ENCODE measurements at regions not wholly inside any gene's neighbourhood (a gene's known extent, or its start where the extent isn't known, plus 50 kb on each side); places are given as distances from the start of the nearest gene placed in this dataset.

DNA sequence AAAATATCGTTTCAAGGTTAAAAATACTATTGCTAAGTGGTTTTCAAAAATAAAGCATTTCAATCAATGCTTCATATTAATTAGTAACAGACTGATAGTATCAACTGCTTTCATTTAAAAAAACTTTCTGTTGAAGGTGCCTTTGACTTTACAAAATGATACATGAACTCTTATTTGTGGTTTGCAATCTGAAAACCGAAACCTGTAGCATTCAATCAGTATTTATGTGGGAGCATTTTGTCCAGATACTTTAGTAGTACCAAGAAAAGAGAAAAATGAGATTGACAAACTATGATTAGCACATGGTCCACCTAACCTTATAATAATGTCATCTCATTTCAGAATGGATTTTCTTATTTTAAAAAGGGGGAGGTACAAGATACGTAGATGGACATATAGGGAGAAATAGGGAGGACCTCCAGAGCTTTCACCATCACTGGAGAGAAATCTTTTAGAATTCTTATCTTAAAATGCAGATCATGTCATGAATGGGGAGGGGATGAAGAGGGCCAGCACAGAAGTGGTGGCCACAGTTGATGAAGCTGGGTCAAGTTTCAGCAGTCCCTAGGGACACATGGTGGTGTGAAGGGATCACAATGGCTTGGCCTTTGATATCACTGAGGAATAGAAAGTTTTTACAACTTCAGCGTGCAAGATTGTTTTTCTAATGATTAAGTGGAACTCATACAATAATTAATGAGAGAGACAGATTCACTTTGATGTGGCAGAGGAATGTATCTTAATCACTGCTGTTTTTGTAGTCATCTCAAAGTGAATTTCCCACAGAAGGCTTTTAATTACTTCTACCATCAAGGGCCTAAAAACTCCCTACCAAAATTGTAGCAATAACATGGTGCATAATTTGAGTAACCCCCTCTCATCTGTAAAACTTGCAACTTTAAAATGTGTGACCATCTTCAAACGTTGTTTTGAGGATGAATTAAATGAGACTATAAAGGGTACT lies 322.3 kb upstream of the EDIL3 start:
- TF ChIP-seq, protein P1, sequence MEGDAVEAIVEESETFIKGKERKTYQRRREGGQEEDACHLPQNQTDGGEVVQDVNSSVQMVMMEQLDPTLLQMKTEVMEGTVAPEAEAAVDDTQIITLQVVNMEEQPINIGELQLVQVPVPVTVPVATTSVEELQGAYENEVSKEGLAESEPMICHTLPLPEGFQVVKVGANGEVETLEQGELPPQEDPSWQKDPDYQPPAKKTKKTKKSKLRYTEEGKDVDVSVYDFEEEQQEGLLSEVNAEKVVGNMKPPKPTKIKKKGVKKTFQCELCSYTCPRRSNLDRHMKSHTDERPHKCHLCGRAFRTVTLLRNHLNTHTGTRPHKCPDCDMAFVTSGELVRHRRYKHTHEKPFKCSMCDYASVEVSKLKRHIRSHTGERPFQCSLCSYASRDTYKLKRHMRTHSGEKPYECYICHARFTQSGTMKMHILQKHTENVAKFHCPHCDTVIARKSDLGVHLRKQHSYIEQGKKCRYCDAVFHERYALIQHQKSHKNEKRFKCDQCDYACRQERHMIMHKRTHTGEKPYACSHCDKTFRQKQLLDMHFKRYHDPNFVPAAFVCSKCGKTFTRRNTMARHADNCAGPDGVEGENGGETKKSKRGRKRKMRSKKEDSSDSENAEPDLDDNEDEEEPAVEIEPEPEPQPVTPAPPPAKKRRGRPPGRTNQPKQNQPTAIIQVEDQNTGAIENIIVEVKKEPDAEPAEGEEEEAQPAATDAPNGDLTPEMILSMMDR (IDR thresholded peaks at IDR 0.05; ENCODE audit: insufficient read depth, low read depth, low read length) = no peak
- TF ChIP-seq EZH2 (IDR thresholded peaks at IDR 0.05; ENCODE audit: insufficient read depth, low read length) = no peak
